OCI-LY7 (cell line): ENCODE measurements at regions not wholly inside any gene's neighbourhood (a gene's known extent, or its start where the extent isn't known, plus 50 kb on each side); places are given as distances from the start of the nearest gene placed in this dataset.
"Not testable (repeated sequence)": the region's sequence is repeated elsewhere in the genome, so short reads cannot be mapped to it uniquely, and the experiment has no call there.

Experiments used
- CTCF ChIP-seq: fragments of 200-600 bp; sonication (generic); conservative IDR thresholded peaks from 2 replicates; pipeline ENCODE4 v1.5.1; 2014; ENCODE audit warnings: mild to moderate bottlenecking, antibody characterized with exemption, low read length, moderate library complexity, mixed read lengths
- EZH2phosphoT487 ChIP-seq: fragments of 200-600 bp; sonication (generic); IDR thresholded peaks from 2 replicates; pipeline ENCODE4 v1.6.1; 2018; ENCODE audit warnings: low read depth, borderline replicate concordance, mild to moderate bottlenecking, mixed run types, antibody characterized with exemption, low read length, moderate library complexity, mixed read lengths

- TF ChIP-seq CTCF, EZH2phosphoT487: not testable (repeated sequence)
Measured at GRCh38 chr3:69609566-69609965, 129.7 kb upstream of the MITF start.
